Effector memory CD4-positive, alpha-beta T cell (primary cell): ENCODE measurements at regions not wholly inside any gene's neighbourhood (a gene's known extent, or its start where the extent isn't known, plus 50 kb on each side); places are given as distances from the start of the nearest gene placed in this dataset.

Source experiments
- DNase-seq, 3 donors: peaks; one replicate each; pipeline ENCODE4 v3.0.0-alpha.2; 2020
- H3K27ac ChIP-seq: 2 replicates; pipeline ENCODE4 v1.7.0; 2013; ENCODE audit warnings: mild to moderate bottlenecking, low read length, moderate library complexity; ENCODE audit not compliant: insufficient read depth, poor library complexity, severe bottlenecking
- H3K27me3 ChIP-seq: replicated peaks from 2 replicates; pipeline ENCODE4 v1.7.0; 2013; ENCODE audit warnings: mild to moderate bottlenecking, low read length; ENCODE audit not compliant: insufficient read depth, control insufficient read depth, poor library complexity, severe bottlenecking
- H3K36me3 ChIP-seq: 2 replicates; pipeline ENCODE4 v1.7.0; 2013; ENCODE audit warnings: mild to moderate bottlenecking, low read length, moderate library complexity; ENCODE audit not compliant: control insufficient read depth, insufficient read depth
- H3K4me1 ChIP-seq: 2 replicates; pipeline ENCODE4 v1.7.0; 2013; ENCODE audit warnings: low read length, mild to moderate bottlenecking; ENCODE audit not compliant: control insufficient read depth, insufficient read depth, poor library complexity, severe bottlenecking
- H3K4me3 ChIP-seq: 2 replicates; pipeline ENCODE4 v1.7.0; 2013; ENCODE audit warnings: low read length, low read depth, mild to moderate bottlenecking; ENCODE audit not compliant: insufficient read depth, poor library complexity, severe bottlenecking
- H3K9me3 ChIP-seq: 2 replicates; pipeline ENCODE4 v1.7.0; 2013; ENCODE audit warnings: mild to moderate bottlenecking, low read length, moderate library complexity; ENCODE audit not compliant: control insufficient read depth

DNA sequence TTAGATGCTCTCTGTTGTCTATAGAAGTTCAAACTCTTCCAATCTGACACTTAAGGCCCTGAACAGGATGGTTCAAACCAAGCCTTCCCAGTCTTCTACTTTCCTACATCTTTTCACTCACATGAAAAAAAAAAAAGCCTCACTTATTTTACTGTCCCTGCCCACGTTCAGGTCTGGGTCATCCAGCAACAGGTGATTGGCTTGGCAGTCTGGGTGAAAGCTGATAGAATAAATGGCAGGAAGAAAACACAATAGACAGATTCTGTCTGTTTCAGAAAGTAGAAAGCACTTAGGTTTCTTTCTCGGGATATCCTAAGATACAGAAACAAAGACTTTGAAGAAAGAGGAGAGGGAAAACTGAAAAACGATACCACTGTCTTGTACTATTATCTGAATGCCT lies 61.8 kb upstream of the HSF2 start:
- no peak overlapping the region for H3K4me3 ChIP-seq
- no peaks in the 10 kb centered on the region for H3K36me3 ChIP-seq
- no peak overlapping the region for H3K27ac ChIP-seq
- no peaks in the 10 kb centered on the region for H3K4me1 ChIP-seq
- H3K9me3 ChIP-seq = no peaks in the 10 kb centered on the region
- H3K27me3 ChIP-seq = no peaks in the 10 kb centered on the region
- DNase-seq = no peak

DNA sequence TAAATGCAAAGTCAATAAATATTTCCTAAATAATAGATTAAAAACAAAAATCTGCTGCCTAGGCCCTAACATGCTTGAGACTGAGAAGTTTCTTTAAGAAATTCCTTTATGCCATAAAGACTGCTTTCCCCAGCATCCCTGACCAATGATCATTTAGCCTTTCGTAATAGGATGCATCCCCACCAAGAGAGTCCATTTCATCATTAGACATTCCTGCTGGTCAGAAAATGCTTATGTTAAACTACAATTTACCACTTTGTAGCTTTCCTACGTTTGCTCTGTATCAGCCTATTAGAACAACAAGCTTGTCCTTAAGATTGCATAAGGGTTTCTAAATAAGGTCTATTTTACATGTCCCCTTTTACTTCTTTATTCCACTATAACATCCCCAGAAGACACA lies 59.8 kb upstream of the HSF2 start:
- Histone ChIP-seq H3K4me1 (no peaks in the 10 kb centered on the region), H3K36me3 (no peaks in the 10 kb centered on the region), H3K4me3 (no peak overlapping the region), H3K9me3 (no peaks in the 10 kb centered on the region), H3K27ac (no peak overlapping the region), H3K27me3 (no peaks in the 10 kb centered on the region)
- no peak for DNase-seq

DNA sequence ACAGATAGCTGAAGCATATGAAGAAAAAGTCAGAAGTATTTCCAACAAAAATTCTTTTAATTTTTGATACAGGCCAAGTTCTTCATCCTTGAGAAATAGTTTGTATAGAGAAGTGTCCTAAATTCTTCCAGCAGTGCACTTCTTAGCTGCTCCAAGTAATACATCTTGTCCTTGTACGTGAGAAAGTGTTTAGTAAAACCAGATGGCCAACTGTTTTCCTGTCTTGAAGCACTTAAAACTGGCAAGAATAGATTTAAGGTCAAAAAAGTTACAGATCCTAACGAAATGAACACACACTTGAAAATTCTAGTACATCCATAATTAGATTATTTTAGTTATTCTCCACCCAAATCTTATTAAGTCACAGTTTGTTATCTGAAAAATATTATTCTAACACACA lies 52.2 kb upstream of the HSF2 start:
- Histone ChIP-seq H3K4me1 (no peaks in the 10 kb centered on the region), H3K27ac (no peak overlapping the region), H3K36me3 (no peaks in the 10 kb centered on the region), H3K27me3 (no peaks in the 10 kb centered on the region), H3K4me3 (no peak overlapping the region), H3K9me3 (no peaks in the 10 kb centered on the region)
- no peak for DNase-seq

- H3K4me3 ChIP-seq = no peak overlapping the region
- no peaks in the 10 kb centered on the region for H3K4me1 ChIP-seq
- no peak for DNase-seq
- no peaks in the 10 kb centered on the region for H3K27me3 ChIP-seq
- H3K36me3 ChIP-seq = no peaks in the 10 kb centered on the region
- no peaks in the 10 kb centered on the region for H3K9me3 ChIP-seq
- H3K27ac ChIP-seq = no peak overlapping the region
Measured at GRCh38 chr6:122347751-122348150, 51.7 kb upstream of the HSF2 start.
